ENCODE measurements at regions not wholly inside any gene's neighbourhood (a gene's known extent, or its start where the extent isn't known, plus 50 kb on each side); places are given as distances from the start of the nearest gene placed in this dataset.

DNA sequence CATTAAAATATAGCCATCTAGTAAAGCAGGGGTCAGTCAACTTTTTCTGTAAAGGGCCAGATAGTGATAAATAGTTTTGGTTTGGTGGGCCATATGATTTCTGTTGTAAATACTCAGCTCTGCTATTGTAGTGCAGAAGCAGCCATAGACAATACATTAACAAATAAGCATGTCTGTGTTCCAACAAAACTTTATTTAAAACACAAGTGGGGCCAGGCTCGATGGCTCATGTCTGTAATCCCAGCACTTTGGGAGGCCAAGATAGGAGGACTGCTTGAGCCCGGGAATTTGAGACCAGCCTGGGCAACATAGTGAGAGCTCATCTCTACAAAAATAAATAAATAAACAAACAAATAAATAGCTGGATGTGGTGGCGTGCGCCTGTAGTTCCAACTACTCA lies 60.8 kb upstream of the TANC2 start:
- Histone ChIP-seq H3K4me3 (replicated peaks; ENCODE audit: insufficient read depth, low read length) (no peak overlapping the region), H3K27ac (replicated peaks) (no peak overlapping the region), H3K27me3 (ENCODE audit: insufficient read depth, poor library complexity, severe bottlenecking) (no peaks in the 10 kb centered on the region)
- DNase-seq (ENCODE audit: low read depth in 1 of 2, low spot score in 1 of 2) = no peak
- TF ChIP-seq, protein P1, sequence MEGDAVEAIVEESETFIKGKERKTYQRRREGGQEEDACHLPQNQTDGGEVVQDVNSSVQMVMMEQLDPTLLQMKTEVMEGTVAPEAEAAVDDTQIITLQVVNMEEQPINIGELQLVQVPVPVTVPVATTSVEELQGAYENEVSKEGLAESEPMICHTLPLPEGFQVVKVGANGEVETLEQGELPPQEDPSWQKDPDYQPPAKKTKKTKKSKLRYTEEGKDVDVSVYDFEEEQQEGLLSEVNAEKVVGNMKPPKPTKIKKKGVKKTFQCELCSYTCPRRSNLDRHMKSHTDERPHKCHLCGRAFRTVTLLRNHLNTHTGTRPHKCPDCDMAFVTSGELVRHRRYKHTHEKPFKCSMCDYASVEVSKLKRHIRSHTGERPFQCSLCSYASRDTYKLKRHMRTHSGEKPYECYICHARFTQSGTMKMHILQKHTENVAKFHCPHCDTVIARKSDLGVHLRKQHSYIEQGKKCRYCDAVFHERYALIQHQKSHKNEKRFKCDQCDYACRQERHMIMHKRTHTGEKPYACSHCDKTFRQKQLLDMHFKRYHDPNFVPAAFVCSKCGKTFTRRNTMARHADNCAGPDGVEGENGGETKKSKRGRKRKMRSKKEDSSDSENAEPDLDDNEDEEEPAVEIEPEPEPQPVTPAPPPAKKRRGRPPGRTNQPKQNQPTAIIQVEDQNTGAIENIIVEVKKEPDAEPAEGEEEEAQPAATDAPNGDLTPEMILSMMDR (IDR thresholded peaks at IDR 0.05; ENCODE audit: insufficient read depth, low read length) = no peak
- TF ChIP-seq POLR2AphosphoS5 (IDR thresholded peaks at IDR 0.05; ENCODE audit: low read depth) (no peak), SPI1 (IDR thresholded peaks at IDR 0.05; ENCODE audit: borderline replicate concordance, low read depth) (no peak), GABPA (IDR thresholded peaks at IDR 0.05; ENCODE audit: low read depth) (no peak)
- TF ChIP-seq, protein P2, sequence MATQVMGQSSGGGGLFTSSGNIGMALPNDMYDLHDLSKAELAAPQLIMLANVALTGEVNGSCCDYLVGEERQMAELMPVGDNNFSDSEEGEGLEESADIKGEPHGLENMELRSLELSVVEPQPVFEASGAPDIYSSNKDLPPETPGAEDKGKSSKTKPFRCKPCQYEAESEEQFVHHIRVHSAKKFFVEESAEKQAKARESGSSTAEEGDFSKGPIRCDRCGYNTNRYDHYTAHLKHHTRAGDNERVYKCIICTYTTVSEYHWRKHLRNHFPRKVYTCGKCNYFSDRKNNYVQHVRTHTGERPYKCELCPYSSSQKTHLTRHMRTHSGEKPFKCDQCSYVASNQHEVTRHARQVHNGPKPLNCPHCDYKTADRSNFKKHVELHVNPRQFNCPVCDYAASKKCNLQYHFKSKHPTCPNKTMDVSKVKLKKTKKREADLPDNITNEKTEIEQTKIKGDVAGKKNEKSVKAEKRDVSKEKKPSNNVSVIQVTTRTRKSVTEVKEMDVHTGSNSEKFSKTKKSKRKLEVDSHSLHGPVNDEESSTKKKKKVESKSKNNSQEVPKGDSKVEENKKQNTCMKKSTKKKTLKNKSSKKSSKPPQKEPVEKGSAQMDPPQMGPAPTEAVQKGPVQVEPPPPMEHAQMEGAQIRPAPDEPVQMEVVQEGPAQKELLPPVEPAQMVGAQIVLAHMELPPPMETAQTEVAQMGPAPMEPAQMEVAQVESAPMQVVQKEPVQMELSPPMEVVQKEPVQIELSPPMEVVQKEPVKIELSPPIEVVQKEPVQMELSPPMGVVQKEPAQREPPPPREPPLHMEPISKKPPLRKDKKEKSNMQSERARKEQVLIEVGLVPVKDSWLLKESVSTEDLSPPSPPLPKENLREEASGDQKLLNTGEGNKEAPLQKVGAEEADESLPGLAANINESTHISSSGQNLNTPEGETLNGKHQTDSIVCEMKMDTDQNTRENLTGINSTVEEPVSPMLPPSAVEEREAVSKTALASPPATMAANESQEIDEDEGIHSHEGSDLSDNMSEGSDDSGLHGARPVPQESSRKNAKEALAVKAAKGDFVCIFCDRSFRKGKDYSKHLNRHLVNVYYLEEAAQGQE (IDR thresholded peaks at IDR 0.05; ENCODE audit: insufficient replicate concordance, low read depth) = no peak

DNA sequence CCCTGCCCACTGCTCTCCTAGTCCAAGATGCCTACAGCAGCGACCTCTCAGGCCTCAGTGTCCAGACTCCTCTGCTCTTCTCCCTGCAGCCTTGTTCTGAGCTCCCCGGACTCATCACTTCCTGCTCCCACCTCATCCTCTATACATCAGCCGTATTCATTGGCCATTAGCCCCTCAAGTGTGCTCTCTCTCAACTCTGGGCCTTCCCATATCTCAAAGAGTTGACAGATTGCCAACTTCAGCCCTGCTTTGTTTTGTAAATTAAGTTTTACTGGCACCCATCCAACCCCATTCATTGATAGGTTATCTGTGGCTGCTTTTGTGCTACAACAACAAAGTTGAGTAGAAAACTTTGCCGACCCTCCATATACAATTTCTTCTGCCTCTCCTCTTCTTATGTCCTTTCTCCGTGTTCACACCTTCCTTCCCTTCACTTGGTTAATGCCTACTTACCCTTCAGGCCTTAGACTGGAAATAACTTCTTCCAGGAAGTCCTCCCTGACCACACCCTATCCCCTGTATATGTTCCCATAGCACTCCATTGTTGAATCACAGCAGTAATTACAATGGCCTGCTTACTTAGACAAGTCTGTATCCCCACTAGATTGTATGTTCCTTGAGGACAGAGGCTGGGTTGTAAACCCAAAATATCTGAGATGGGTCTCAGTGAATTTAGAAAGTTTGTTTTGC lies 63.4 kb upstream of the TANC2 start:
- TF ChIP-seq, protein P2 (IDR thresholded peaks at IDR 0.05; ENCODE audit: insufficient replicate concordance, low read depth) = no peak
- TF ChIP-seq, protein P1 (IDR thresholded peaks at IDR 0.05; ENCODE audit: insufficient read depth, low read length) = no peak
- TF ChIP-seq POLR2AphosphoS5 (IDR thresholded peaks at IDR 0.05; ENCODE audit: low read depth) = no peak
- no peak for TF ChIP-seq GABPA (IDR thresholded peaks at IDR 0.05; ENCODE audit: low read depth)
- no peak for TF ChIP-seq SPI1 (IDR thresholded peaks at IDR 0.05; ENCODE audit: borderline replicate concordance, low read depth)
- H3K4me3 ChIP-seq (replicated peaks; ENCODE audit: insufficient read depth, low read length) = no peak overlapping the region
- no peaks in the 10 kb centered on the region for H3K27me3 ChIP-seq (ENCODE audit: insufficient read depth, poor library complexity, severe bottlenecking)
- no peak overlapping the region for H3K27ac ChIP-seq (replicated peaks)
- no peak for DNase-seq (ENCODE audit: low read depth in 1 of 2, low spot score in 1 of 2)

DNA sequence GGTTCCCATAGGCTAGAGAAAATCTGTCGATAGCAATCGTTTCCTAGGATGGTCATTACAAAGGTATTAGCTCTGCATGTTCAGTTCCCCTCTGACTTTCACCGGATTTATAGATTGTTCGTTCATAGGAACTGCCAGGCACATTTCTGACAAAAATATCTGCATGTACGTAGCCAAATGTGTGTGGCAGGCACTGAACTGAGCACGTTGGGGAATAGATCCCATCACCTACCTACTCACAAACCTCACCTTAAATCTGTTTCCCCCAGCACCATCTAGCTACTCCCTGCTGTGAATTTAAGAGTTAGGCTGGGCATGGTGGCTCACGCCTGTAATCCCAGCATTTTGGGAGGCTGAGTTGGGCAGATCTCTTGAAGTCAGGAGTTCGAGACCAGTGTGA lies 64.5 kb upstream of the TANC2 start:
- no peak for TF ChIP-seq GABPA (IDR thresholded peaks at IDR 0.05; ENCODE audit: low read depth)
- TF ChIP-seq POLR2AphosphoS5 (IDR thresholded peaks at IDR 0.05; ENCODE audit: low read depth) = no peak
- TF ChIP-seq, protein P2 (IDR thresholded peaks at IDR 0.05; ENCODE audit: insufficient replicate concordance, low read depth) = no peak
- TF ChIP-seq, protein P1 (IDR thresholded peaks at IDR 0.05; ENCODE audit: insufficient read depth, low read length) = no peak
- no peak for TF ChIP-seq SPI1 (IDR thresholded peaks at IDR 0.05; ENCODE audit: borderline replicate concordance, low read depth)
- Histone ChIP-seq H3K27me3 (ENCODE audit: insufficient read depth, poor library complexity, severe bottlenecking) (no peaks in the 10 kb centered on the region), H3K4me3 (replicated peaks; ENCODE audit: insufficient read depth, low read length) (no peak overlapping the region), H3K27ac (replicated peaks) (no peak overlapping the region)
- DNase-seq (ENCODE audit: low read depth in 1 of 2, low spot score in 1 of 2) = no peak

Data from HL-60 (cell line).